Liver (tissue), 3 donors: ENCODE measurements at regions not wholly inside any gene's neighbourhood (a gene's known extent, or its start where the extent isn't known, plus 50 kb on each side); places are given as distances from the start of the nearest gene placed in this dataset.

ENCODE experiments used
- EGR1 ChIP-seq, 2 donors: IDR thresholded peaks; 2 replicates each; pipeline ENCODE4 v1.6.1; 2016 to 2018; ENCODE audit warnings: antibody characterized with exemption in 2 of 2, low read depth in 2 of 2
- FOXA1 ChIP-seq: IDR thresholded peaks from 2 replicates; pipeline ENCODE4 v1.6.1; 2016; ENCODE audit warnings: antibody characterized with exemption
- GABPA ChIP-seq, 2 donors: IDR thresholded peaks in 1 of 2; conservative IDR thresholded peaks in 1 of 2; 2 replicates each; pipeline ENCODE4 v1.6.1; 2016; ENCODE audit warnings: antibody characterized with exemption in 2 of 2, mild to moderate bottlenecking in 1 of 2, moderate library complexity in 1 of 2
- JUND ChIP-seq, 2 donors: IDR thresholded peaks; 2 replicates each; pipeline ENCODE4 v1.6.1; 2016; ENCODE audit warnings: antibody characterized with exemption in 2 of 2
- RAD21 ChIP-seq, 2 donors: IDR thresholded peaks; 2 replicates each; pipeline ENCODE4 v1.6.1; 2016; ENCODE audit warnings: antibody characterized with exemption in 2 of 2, mild to moderate bottlenecking in 2 of 2
- RXRA ChIP-seq, 2 donors: IDR thresholded peaks; 2 replicates each; pipeline ENCODE4 v1.6.1; 2017 to 2018; ENCODE audit warnings: antibody characterized with exemption in 2 of 2, mild to moderate bottlenecking in 1 of 2
- SP1 ChIP-seq: IDR thresholded peaks from 2 replicates; pipeline ENCODE4 v1.6.1; 2018; ENCODE audit warnings: antibody characterized with exemption, mild to moderate bottlenecking
- YY1 ChIP-seq: IDR thresholded peaks from 2 replicates; pipeline ENCODE4 v1.6.1; 2016; ENCODE audit warnings: antibody characterized with exemption, mild to moderate bottlenecking
- TF ChIP-seq, protein P1 (sequence below): fragments of 150-350 bp; IDR thresholded peaks from 2 replicates; pipeline ENCODE4 v1.5.1; 2017; ENCODE audit warnings: improper control_type of control experiment, low read depth, low read length; ENCODE audit not compliant: missing input control
- TF ChIP-seq, protein P2 (sequence below): IDR thresholded peaks from 2 replicates; pipeline ENCODE4 v1.6.1; 2016; ENCODE audit warnings: antibody characterized with exemption
- TF ChIP-seq, protein P3 (sequence below): IDR thresholded peaks from 2 replicates; pipeline ENCODE4 v1.6.1; 2016; ENCODE audit warnings: antibody characterized with exemption, mild to moderate bottlenecking
- donor health status: healthy.
- donor health status: healthy.

GRCh38 chr6:115634887-115635286, 425.8 kb downstream of the FRK start:
- TF ChIP-seq, protein P1, sequence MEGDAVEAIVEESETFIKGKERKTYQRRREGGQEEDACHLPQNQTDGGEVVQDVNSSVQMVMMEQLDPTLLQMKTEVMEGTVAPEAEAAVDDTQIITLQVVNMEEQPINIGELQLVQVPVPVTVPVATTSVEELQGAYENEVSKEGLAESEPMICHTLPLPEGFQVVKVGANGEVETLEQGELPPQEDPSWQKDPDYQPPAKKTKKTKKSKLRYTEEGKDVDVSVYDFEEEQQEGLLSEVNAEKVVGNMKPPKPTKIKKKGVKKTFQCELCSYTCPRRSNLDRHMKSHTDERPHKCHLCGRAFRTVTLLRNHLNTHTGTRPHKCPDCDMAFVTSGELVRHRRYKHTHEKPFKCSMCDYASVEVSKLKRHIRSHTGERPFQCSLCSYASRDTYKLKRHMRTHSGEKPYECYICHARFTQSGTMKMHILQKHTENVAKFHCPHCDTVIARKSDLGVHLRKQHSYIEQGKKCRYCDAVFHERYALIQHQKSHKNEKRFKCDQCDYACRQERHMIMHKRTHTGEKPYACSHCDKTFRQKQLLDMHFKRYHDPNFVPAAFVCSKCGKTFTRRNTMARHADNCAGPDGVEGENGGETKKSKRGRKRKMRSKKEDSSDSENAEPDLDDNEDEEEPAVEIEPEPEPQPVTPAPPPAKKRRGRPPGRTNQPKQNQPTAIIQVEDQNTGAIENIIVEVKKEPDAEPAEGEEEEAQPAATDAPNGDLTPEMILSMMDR: no peak
- TF ChIP-seq EGR1 (IDR thresholded peaks at IDR 0.05; ENCODE audit: low read depth in 2 of 2) (no peak), FOXA1 (no peak), SP1 (no peak), YY1 (no peak), RAD21 (IDR thresholded peaks at IDR 0.05) (peak in 1 of 2 donors; percentile 21), GABPA (IDR thresholded peaks at IDR 0.05 in 1 of 2, conservative IDR thresholded peaks at IDR 0.05 in 1 of 2) (no peak), RXRA (IDR thresholded peaks at IDR 0.05) (no peak), JUND (IDR thresholded peaks at IDR 0.05) (no peak)
- TF ChIP-seq, protein P2, sequence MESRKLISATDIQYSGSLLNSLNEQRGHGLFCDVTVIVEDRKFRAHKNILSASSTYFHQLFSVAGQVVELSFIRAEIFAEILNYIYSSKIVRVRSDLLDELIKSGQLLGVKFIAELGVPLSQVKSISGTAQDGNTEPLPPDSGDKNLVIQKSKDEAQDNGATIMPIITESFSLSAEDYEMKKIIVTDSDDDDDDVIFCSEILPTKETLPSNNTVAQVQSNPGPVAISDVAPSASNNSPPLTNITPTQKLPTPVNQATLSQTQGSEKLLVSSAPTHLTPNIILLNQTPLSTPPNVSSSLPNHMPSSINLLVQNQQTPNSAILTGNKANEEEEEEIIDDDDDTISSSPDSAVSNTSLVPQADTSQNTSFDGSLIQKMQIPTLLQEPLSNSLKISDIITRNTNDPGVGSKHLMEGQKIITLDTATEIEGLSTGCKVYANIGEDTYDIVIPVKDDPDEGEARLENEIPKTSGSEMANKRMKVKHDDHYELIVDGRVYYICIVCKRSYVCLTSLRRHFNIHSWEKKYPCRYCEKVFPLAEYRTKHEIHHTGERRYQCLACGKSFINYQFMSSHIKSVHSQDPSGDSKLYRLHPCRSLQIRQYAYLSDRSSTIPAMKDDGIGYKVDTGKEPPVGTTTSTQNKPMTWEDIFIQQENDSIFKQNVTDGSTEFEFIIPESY: no peak
- TF ChIP-seq, protein P3, sequence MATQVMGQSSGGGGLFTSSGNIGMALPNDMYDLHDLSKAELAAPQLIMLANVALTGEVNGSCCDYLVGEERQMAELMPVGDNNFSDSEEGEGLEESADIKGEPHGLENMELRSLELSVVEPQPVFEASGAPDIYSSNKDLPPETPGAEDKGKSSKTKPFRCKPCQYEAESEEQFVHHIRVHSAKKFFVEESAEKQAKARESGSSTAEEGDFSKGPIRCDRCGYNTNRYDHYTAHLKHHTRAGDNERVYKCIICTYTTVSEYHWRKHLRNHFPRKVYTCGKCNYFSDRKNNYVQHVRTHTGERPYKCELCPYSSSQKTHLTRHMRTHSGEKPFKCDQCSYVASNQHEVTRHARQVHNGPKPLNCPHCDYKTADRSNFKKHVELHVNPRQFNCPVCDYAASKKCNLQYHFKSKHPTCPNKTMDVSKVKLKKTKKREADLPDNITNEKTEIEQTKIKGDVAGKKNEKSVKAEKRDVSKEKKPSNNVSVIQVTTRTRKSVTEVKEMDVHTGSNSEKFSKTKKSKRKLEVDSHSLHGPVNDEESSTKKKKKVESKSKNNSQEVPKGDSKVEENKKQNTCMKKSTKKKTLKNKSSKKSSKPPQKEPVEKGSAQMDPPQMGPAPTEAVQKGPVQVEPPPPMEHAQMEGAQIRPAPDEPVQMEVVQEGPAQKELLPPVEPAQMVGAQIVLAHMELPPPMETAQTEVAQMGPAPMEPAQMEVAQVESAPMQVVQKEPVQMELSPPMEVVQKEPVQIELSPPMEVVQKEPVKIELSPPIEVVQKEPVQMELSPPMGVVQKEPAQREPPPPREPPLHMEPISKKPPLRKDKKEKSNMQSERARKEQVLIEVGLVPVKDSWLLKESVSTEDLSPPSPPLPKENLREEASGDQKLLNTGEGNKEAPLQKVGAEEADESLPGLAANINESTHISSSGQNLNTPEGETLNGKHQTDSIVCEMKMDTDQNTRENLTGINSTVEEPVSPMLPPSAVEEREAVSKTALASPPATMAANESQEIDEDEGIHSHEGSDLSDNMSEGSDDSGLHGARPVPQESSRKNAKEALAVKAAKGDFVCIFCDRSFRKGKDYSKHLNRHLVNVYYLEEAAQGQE: no peak
